ENCODE measurements at regions not wholly inside any gene's neighbourhood (a gene's known extent, or its start where the extent isn't known, plus 50 kb on each side); places are given as distances from the start of the nearest gene placed in this dataset.
"Not testable (repeated sequence)": the region's sequence is repeated elsewhere in the genome, so short reads cannot be mapped to it uniquely, and the experiment has no call there.

DNA sequence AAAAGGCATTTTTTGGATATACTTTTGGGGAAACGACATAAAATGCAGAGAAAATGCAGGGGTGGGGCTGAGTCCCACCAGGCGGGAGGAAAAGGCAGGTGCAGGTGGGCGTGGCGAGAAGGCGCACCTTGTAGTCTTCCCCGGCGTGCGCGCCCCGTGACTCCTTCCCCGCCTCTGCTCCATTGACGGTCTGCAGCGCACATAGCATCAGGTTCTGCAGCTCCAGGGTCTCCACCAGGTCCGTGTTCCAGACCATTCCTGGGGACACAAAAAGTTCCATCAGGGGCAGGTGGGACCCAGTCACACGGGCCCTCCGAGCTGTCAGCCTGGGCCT, 59.0 kb upstream of the TNK2 start:
- not testable (repeated sequence) for TF ChIP-seq POLR2A (IDR thresholded peaks at IDR 0.05; ENCODE audit: borderline replicate concordance, extremely low read depth, insufficient read depth, insufficient read length); EZH2 (IDR thresholded peaks at IDR 0.05); TCF7L2 (IDR thresholded peaks at IDR 0.05; ENCODE audit: borderline replicate concordance, extremely low read depth, insufficient read depth, insufficient read length); POLR2AphosphoS5 (IDR thresholded peaks at IDR 0.05; ENCODE audit: low read depth, low read length)
- TF ChIP-seq, protein P1, sequence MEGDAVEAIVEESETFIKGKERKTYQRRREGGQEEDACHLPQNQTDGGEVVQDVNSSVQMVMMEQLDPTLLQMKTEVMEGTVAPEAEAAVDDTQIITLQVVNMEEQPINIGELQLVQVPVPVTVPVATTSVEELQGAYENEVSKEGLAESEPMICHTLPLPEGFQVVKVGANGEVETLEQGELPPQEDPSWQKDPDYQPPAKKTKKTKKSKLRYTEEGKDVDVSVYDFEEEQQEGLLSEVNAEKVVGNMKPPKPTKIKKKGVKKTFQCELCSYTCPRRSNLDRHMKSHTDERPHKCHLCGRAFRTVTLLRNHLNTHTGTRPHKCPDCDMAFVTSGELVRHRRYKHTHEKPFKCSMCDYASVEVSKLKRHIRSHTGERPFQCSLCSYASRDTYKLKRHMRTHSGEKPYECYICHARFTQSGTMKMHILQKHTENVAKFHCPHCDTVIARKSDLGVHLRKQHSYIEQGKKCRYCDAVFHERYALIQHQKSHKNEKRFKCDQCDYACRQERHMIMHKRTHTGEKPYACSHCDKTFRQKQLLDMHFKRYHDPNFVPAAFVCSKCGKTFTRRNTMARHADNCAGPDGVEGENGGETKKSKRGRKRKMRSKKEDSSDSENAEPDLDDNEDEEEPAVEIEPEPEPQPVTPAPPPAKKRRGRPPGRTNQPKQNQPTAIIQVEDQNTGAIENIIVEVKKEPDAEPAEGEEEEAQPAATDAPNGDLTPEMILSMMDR (IDR thresholded peaks at IDR 0.05 in 2 of 3, conservative IDR thresholded peaks at IDR 0.05 in 1 of 3; ENCODE audit: borderline replicate concordance in 1 of 3, insufficient read depth in 1 of 3, low read depth in 2 of 3, low read length in 2 of 3), result not testable (repeated sequence)

Data from HCT116 (cell line).